HUES64 (cell line): ENCODE measurements at regions not wholly inside any gene's neighbourhood (a gene's known extent, or its start where the extent isn't known, plus 50 kb on each side); places are given as distances from the start of the nearest gene placed in this dataset.

ENCODE experiments used
- H3K27ac ChIP-seq: 2 replicates; pipeline ENCODE4 v1.7.0; 2013; ENCODE audit warnings: low read depth, low read length, inconsistent platforms
- H3K27me3 ChIP-seq: 2 replicates; pipeline ENCODE4 v1.6.1; 2013; ENCODE audit warnings: mild to moderate bottlenecking, low read length; ENCODE audit not compliant: insufficient read depth
- H3K36me3 ChIP-seq: 2 replicates; pipeline ENCODE4 v1.6.1; 2013; ENCODE audit warnings: mild to moderate bottlenecking, low read length; ENCODE audit not compliant: insufficient read depth
- H3K4me1 ChIP-seq: 2 replicates; pipeline ENCODE4 v1.6.1; 2013; ENCODE audit warnings: mild to moderate bottlenecking, low read length, moderate library complexity; ENCODE audit not compliant: insufficient read depth
- H3K4me3 ChIP-seq: 2 replicates; pipeline ENCODE4 v1.5.1; 2013; ENCODE audit warnings: mild to moderate bottlenecking, low read length, moderate library complexity
- H3K9ac ChIP-seq: 2 replicates; pipeline ENCODE4 v1.6.1; 2013; ENCODE audit warnings: mild to moderate bottlenecking, low read depth, low read length
- H3K9me3 ChIP-seq: 2 replicates; pipeline ENCODE4 v1.6.1; 2013; ENCODE audit warnings: low read depth, low read length; ENCODE audit not compliant: insufficient read depth
- WGBS: fragments of 150-250, 120-280 bp; methylation state at CpG from one replicate; pipeline ENCODE4 v1.1.7; 2013; ENCODE audit warnings: missing lambda C conversion rate; 5-methylcytosine and 5-hydroxymethylcytosine counted together

- H3K27me3 ChIP-seq = no peaks in the 10 kb centered on the region
- no peak overlapping the region for H3K4me3 ChIP-seq
- H3K9ac ChIP-seq = no peak overlapping the region
- H3K36me3 ChIP-seq = no peaks in the 10 kb centered on the region
- H3K27ac ChIP-seq = no peak overlapping the region
- no peaks in the 10 kb centered on the region for H3K9me3 ChIP-seq
- H3K4me1 ChIP-seq = peaks cover 1% of the 10 kb centered on the region
- WGBS = 91% methylated on average over 1 of the region's 1 CpG
These were observed 556.6 kb downstream of the TLE1 start for GRCh38 chr9:81132796-81133195.

- no peaks in the 10 kb centered on the region for H3K9me3 ChIP-seq
- H3K27ac ChIP-seq = no peak overlapping the region
- H3K36me3 ChIP-seq = no peaks in the 10 kb centered on the region
- no peak overlapping the region for H3K4me3 ChIP-seq
- H3K9ac ChIP-seq = no peak overlapping the region
- peaks cover 6% of the 10 kb centered on the region for H3K4me1 ChIP-seq
- H3K27me3 ChIP-seq = no peaks in the 10 kb centered on the region
- 82% methylated on average over 2 of the region's 2 CpGs for WGBS
These were observed 557.0 kb downstream of the TLE1 start for GRCh38 chr9:81132318-81132717.

GRCh38 chr9:81128701-81129100, 560.6 kb downstream of the TLE1 start:
- WGBS = 86% methylated on average over 6 of the region's 6 CpGs
- H3K36me3 ChIP-seq = no peaks in the 10 kb centered on the region
- no peak overlapping the region for H3K9ac ChIP-seq
- H3K4me3 ChIP-seq = no peak overlapping the region
- peaks cover 17% of the 10 kb centered on the region for H3K4me1 ChIP-seq
- no peaks in the 10 kb centered on the region for H3K9me3 ChIP-seq
- no peak overlapping the region for H3K27ac ChIP-seq
- no peaks in the 10 kb centered on the region for H3K27me3 ChIP-seq

GRCh38 chr9:81125446-81126092, 563.8 kb downstream of the TLE1 start:
- Histone ChIP-seq H3K4me3 (no peak overlapping the region), H3K9ac (no peak overlapping the region), H3K27ac (no peak overlapping the region), H3K9me3 (no peaks in the 10 kb centered on the region), H3K36me3 (no peaks in the 10 kb centered on the region), H3K27me3 (no peaks in the 10 kb centered on the region), H3K4me1 (peaks cover 17% of the 10 kb centered on the region)
- WGBS = 81% methylated on average over 3 of the region's 3 CpGs

- no peak overlapping the region for H3K9ac ChIP-seq
- no peak overlapping the region for H3K4me3 ChIP-seq
- WGBS = 83% methylated on average over 3 of the region's 3 CpGs
- no peak overlapping the region for H3K27ac ChIP-seq
- H3K9me3 ChIP-seq = no peaks in the 10 kb centered on the region
- no peaks in the 10 kb centered on the region for H3K36me3 ChIP-seq
- peaks cover 17% of the 10 kb centered on the region for H3K4me1 ChIP-seq
- H3K27me3 ChIP-seq = no peaks in the 10 kb centered on the region
These were observed 565.8 kb downstream of the TLE1 start for GRCh38 chr9:81123526-81123925.

GRCh38 chr9:81122749-81123148, 566.6 kb downstream of the TLE1 start:
- H3K9me3 ChIP-seq = no peaks in the 10 kb centered on the region
- 93% methylated on average over 2 of the region's 2 CpGs for WGBS
- H3K4me1 ChIP-seq = peaks cover 15% of the 10 kb centered on the region
- H3K27me3 ChIP-seq = no peaks in the 10 kb centered on the region
- H3K27ac ChIP-seq = no peak overlapping the region
- H3K9ac ChIP-seq = no peak overlapping the region
- no peak overlapping the region for H3K4me3 ChIP-seq
- no peaks in the 10 kb centered on the region for H3K36me3 ChIP-seq

- peaks cover 6% of the 10 kb centered on the region for H3K4me1 ChIP-seq
- H3K36me3 ChIP-seq = no peaks in the 10 kb centered on the region
- no peak overlapping the region for H3K27ac ChIP-seq
- no peaks in the 10 kb centered on the region for H3K9me3 ChIP-seq
- WGBS = 100% methylated on average over 1 of the region's 1 CpG
- H3K9ac ChIP-seq = no peak overlapping the region
- H3K4me3 ChIP-seq = no peak overlapping the region
- H3K27me3 ChIP-seq = no peaks in the 10 kb centered on the region
These were observed 569.8 kb downstream of the TLE1 start for GRCh38 chr9:81119591-81119990.

GRCh38 chr9:81118416-81118815, 570.9 kb downstream of the TLE1 start:
- Histone ChIP-seq H3K4me3 (no peak overlapping the region), H3K36me3 (no peaks in the 10 kb centered on the region), H3K27ac (no peak overlapping the region), H3K27me3 (no peaks in the 10 kb centered on the region), H3K9me3 (no peaks in the 10 kb centered on the region), H3K9ac (no peak overlapping the region), H3K4me1 (peaks cover 18% of the 10 kb centered on the region)
- 93% methylated on average over 1 of the region's 1 CpG for WGBS

- Histone ChIP-seq H3K9ac (no peak overlapping the region), H3K4me3 (no peak overlapping the region), H3K9me3 (no peaks in the 10 kb centered on the region), H3K27ac (no peak overlapping the region), H3K36me3 (no peaks in the 10 kb centered on the region), H3K27me3 (no peaks in the 10 kb centered on the region), H3K4me1 (peaks cover 36% of the 10 kb centered on the region)
- WGBS = 87% methylated on average over 7 of the region's 7 CpGs
These were observed 572.8 kb downstream of the TLE1 start for GRCh38 chr9:81116340-81117137.

GRCh38 chr9:81113453-81114124, 575.8 kb downstream of the TLE1 start:
- Histone ChIP-seq H3K27me3 (no peaks in the 10 kb centered on the region), H3K9me3 (no peaks in the 10 kb centered on the region), H3K4me3 (no peak overlapping the region), H3K4me1 (peaks cover 42% of the 10 kb centered on the region), H3K9ac (no peak overlapping the region), H3K27ac (peak overlapping the region; percentile 22; the same call in 1 of the 2 replicates), H3K36me3 (no peaks in the 10 kb centered on the region)
- 89% methylated on average over 6 of the region's 7 CpGs for WGBS
